C4-2B (cell line): ENCODE measurements at regions not wholly inside any gene's neighbourhood (a gene's known extent, or its start where the extent isn't known, plus 50 kb on each side); places are given as distances from the start of the nearest gene placed in this dataset.

Source experiments
- ZFX ChIP-seq: fragments of 450-650 bp; IDR thresholded peaks from 2 replicates; pipeline ENCODE4 v1.6.1; 2017
- TF ChIP-seq, protein P1 (sequence below): fragments of 450-650 bp; conservative IDR thresholded peaks from 2 replicates; pipeline ENCODE4 v1.5.1; 2017; ENCODE audit warnings: mild to moderate bottlenecking

DNA sequence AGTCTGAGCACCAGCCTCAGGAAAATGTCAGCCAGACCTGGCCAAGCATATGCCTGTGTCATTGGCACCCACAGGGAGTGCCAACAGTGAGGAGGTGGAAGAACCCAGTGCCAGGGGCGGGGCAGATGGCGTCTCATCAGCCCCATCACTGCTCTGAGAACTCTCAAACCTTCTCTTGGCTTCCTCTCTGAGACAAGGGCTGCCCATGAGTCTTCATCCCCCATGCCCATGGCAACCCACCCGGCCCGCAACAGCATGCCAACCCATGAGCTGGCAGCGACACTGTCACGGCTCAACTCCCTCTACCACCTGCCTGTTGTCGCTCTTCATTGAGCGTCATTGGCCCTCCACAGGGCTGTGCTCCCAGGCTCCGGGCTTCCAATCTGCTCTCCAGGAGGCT is 340.5 kb downstream of the BUD13 start:
- TF ChIP-seq, protein P1, sequence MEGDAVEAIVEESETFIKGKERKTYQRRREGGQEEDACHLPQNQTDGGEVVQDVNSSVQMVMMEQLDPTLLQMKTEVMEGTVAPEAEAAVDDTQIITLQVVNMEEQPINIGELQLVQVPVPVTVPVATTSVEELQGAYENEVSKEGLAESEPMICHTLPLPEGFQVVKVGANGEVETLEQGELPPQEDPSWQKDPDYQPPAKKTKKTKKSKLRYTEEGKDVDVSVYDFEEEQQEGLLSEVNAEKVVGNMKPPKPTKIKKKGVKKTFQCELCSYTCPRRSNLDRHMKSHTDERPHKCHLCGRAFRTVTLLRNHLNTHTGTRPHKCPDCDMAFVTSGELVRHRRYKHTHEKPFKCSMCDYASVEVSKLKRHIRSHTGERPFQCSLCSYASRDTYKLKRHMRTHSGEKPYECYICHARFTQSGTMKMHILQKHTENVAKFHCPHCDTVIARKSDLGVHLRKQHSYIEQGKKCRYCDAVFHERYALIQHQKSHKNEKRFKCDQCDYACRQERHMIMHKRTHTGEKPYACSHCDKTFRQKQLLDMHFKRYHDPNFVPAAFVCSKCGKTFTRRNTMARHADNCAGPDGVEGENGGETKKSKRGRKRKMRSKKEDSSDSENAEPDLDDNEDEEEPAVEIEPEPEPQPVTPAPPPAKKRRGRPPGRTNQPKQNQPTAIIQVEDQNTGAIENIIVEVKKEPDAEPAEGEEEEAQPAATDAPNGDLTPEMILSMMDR = no peak
- no peak for TF ChIP-seq ZFX
